GM12875 (cell line): ENCODE measurements at regions not wholly inside any gene's neighbourhood (a gene's known extent, or its start where the extent isn't known, plus 50 kb on each side); places are given as distances from the start of the nearest gene placed in this dataset.

Source experiments
- H3K4me3 ChIP-seq: one replicate; pipeline ENCODE4 v1.5.1; 2011; ENCODE audit warnings: low read depth, low read length, control low read depth
- TF ChIP-seq, protein P1 (sequence below): IDR thresholded peaks from 2 replicates; pipeline ENCODE4 v1.5.1; 2011; ENCODE audit warnings: low read depth, mild to moderate bottlenecking, control low read depth, inconsistent platforms, low read length, moderate library complexity, borderline replicate concordance; ENCODE audit not compliant: insufficient read depth

DNA sequence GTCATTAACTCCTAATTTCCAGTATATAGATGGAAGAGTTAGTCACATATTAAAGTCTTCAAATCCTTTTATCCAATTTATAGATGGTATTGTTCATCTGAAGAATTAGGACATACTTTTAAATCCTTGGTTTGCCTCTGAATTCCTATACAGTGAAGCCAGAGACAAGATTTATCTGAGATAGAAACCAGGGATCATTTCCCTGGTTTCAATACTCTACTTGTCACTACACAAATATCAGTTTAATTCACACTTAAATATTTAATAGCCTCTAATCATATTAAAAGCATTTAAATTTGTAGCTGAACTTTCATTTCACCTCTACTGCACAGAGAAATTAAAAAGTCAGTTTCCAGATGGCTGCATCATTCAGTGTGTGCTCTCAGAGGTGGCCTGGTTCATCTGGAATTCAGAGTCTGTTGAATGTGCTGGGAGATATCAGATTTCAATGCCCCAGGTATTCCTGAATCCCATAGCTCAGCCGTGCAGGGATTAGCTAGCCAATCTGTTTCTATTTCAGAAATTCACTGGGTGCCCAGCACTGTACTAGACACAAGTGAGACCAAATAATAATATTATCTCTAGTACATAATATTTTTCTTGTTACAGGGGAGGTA, 344.3 kb downstream of the AASDHPPT start:
- TF ChIP-seq, protein P1, sequence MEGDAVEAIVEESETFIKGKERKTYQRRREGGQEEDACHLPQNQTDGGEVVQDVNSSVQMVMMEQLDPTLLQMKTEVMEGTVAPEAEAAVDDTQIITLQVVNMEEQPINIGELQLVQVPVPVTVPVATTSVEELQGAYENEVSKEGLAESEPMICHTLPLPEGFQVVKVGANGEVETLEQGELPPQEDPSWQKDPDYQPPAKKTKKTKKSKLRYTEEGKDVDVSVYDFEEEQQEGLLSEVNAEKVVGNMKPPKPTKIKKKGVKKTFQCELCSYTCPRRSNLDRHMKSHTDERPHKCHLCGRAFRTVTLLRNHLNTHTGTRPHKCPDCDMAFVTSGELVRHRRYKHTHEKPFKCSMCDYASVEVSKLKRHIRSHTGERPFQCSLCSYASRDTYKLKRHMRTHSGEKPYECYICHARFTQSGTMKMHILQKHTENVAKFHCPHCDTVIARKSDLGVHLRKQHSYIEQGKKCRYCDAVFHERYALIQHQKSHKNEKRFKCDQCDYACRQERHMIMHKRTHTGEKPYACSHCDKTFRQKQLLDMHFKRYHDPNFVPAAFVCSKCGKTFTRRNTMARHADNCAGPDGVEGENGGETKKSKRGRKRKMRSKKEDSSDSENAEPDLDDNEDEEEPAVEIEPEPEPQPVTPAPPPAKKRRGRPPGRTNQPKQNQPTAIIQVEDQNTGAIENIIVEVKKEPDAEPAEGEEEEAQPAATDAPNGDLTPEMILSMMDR: no peak
- H3K4me3 ChIP-seq: no peak overlapping the region

DNA sequence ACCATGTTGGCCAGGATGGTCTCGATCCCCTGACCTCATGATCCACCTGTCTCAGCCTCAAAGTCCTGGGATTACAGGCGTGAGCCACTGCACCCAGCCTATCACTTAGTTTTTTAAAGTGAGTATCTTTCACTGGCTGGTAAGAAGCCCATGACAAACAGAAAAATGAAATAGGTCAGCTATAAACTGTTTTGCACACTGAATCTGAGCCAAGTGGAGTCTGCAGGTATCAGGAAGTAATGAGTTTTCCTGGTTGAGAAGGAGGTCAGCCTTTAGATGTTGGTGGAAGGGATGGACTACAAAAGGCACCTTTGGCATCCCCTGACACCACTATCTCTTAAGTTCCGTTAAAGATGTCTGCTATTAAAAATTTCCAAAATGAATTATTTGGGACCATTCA, 345.1 kb downstream of the AASDHPPT start:
- TF ChIP-seq, protein P1: no peak
- H3K4me3 ChIP-seq: no peak overlapping the region

GRCh38 chr11:106424111-106424510, 346.6 kb downstream of the AASDHPPT start:
- no peak overlapping the region for H3K4me3 ChIP-seq
- TF ChIP-seq, protein P1: no peak

- no peak overlapping the region for H3K4me3 ChIP-seq
- TF ChIP-seq, protein P1: no peak
Observed at GRCh38 chr11:106425819-106426218, 348.4 kb downstream of the AASDHPPT start.

DNA sequence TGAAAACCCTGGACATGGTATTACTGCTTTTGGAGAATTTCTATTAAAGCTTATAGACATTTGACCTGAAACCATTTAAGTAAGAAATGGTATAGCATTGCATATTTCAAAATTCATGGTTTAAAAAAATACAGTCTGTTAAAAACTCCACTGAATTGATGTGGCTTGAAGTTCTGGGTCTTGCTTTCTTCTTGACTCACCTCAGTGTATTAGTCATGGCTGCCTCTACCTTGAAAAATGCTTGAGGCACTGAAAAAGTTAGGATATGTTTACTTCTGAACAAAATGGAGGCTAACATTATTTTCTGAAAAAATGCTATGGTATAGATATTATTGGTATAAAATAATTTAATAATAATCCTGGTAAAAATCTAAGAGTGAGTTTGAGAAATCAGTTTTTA, 349.2 kb downstream of the AASDHPPT start:
- TF ChIP-seq, protein P1: no peak
- no peak overlapping the region for H3K4me3 ChIP-seq

- TF ChIP-seq, protein P1: no peak
- H3K4me3 ChIP-seq: no peak overlapping the region
Observed at GRCh38 chr11:106427736-106428135, 350.3 kb downstream of the AASDHPPT start.

DNA sequence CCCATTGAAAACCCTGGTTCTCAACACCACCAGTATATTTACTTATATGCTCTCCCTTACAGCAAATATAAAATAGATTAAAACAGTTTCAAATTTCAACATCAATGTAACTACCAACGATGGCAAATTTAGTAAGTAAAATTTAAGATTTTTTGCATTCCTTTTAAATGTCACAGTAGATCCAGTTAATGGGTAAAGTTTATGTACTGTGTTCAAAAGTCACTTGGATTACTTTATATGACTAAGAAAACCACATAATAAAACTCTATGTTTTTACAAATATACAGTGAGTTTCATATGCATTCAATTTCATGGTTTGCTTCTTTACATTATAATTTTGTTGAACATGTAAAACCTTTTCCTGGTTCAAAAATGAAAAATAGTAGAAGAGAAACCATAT, 364.6 kb downstream of the AASDHPPT start:
- TF ChIP-seq, protein P1: no peak
- no peak overlapping the region for H3K4me3 ChIP-seq
